ENCODE measurements at regions not wholly inside any gene's neighbourhood (a gene's known extent, or its start where the extent isn't known, plus 50 kb on each side); places are given as distances from the start of the nearest gene placed in this dataset.

GRCh38 chr1:90417126-90417525 is 300.0 kb downstream of the BARHL2 start:
- no peak for DNase-seq (ENCODE audit: low read depth, low spot score)
- H3K9me3 ChIP-seq (ENCODE audit: control insufficient read depth, insufficient read depth, low read length), result no peaks in the 10 kb centered on the region; the same call in 1 of the 2 replicates

GRCh38 chr1:90414201-90414600 is 302.9 kb downstream of the BARHL2 start:
- DNase-seq (ENCODE audit: low read depth, low spot score), result no peak
- Histone ChIP-seq H3K27me3 (ENCODE audit: control insufficient read depth, insufficient read depth, low read length) (no peaks in the 10 kb centered on the region), H3K36me3 (ENCODE audit: control insufficient read depth, insufficient read depth, low read length) (no peaks in the 10 kb centered on the region), H3K4me1 (ENCODE audit: control insufficient read depth, insufficient read depth, low read length) (no peaks in the 10 kb centered on the region; the same call in 1 of the 2 replicates), H3K4me3 (ENCODE audit: low read length) (no peak overlapping the region), H3K27ac (ENCODE audit: low read length) (no peak overlapping the region), H3K9me3 (ENCODE audit: control insufficient read depth, insufficient read depth, low read length) (no peaks in the 10 kb centered on the region; the same call in 1 of the 2 replicates)
- no CpG with 5 or more reads among the region's 1 CpG for WGBS (ENCODE audit: insufficient coverage, insufficient read length)

More at GRCh38 chr1:90417126-90417525, 300.0 kb downstream of the BARHL2 start:
- Histone ChIP-seq H3K27me3 (ENCODE audit: control insufficient read depth, insufficient read depth, low read length) (no peaks in the 10 kb centered on the region; the same call in 1 of the 2 replicates), H3K36me3 (ENCODE audit: control insufficient read depth, insufficient read depth, low read length) (no peaks in the 10 kb centered on the region), H3K27ac (ENCODE audit: low read length) (no peak overlapping the region), H3K4me3 (ENCODE audit: low read length) (no peak overlapping the region), H3K4me1 (ENCODE audit: control insufficient read depth, insufficient read depth, low read length) (no peaks in the 10 kb centered on the region)

GRCh38 chr1:90413519-90413918 is 303.6 kb downstream of the BARHL2 start:
- no peak overlapping the region for H3K27ac ChIP-seq (ENCODE audit: low read length)
- no peak for DNase-seq (ENCODE audit: low read depth, low spot score)
- no CpG with 5 or more reads among the region's 3 CpGs for WGBS (ENCODE audit: insufficient coverage, insufficient read length)

GRCh38 chr1:90412563-90412962 is 304.5 kb downstream of the BARHL2 start:
- no peaks in the 10 kb centered on the region for H3K27me3 ChIP-seq (ENCODE audit: control insufficient read depth, insufficient read depth, low read length)
- no peak overlapping the region for H3K4me3 ChIP-seq (ENCODE audit: low read length)
- no peak overlapping the region for H3K27ac ChIP-seq (ENCODE audit: low read length)
- DNase-seq (ENCODE audit: low read depth, low spot score), result no peak
- H3K9me3 ChIP-seq (ENCODE audit: control insufficient read depth, insufficient read depth, low read length), result no peaks in the 10 kb centered on the region; the same call in 1 of the 2 replicates
- H3K4me1 ChIP-seq (ENCODE audit: control insufficient read depth, insufficient read depth, low read length), result no peaks in the 10 kb centered on the region; the same call in 1 of the 2 replicates
- H3K36me3 ChIP-seq (ENCODE audit: control insufficient read depth, insufficient read depth, low read length), result no peaks in the 10 kb centered on the region
- no CpG with 5 or more reads among the region's 2 CpGs for WGBS (ENCODE audit: insufficient coverage, insufficient read length)

More at GRCh38 chr1:90413519-90413918, 303.6 kb downstream of the BARHL2 start:
- Histone ChIP-seq H3K4me3 (ENCODE audit: low read length) (no peak overlapping the region), H3K36me3 (ENCODE audit: control insufficient read depth, insufficient read depth, low read length) (no peaks in the 10 kb centered on the region), H3K9me3 (ENCODE audit: control insufficient read depth, insufficient read depth, low read length) (no peaks in the 10 kb centered on the region; the same call in 1 of the 2 replicates), H3K27me3 (ENCODE audit: control insufficient read depth, insufficient read depth, low read length) (no peaks in the 10 kb centered on the region), H3K4me1 (ENCODE audit: control insufficient read depth, insufficient read depth, low read length) (no peaks in the 10 kb centered on the region; the same call in 1 of the 2 replicates)

- no peak overlapping the region for H3K4me3 ChIP-seq (ENCODE audit: low read length)
- no peak for DNase-seq (ENCODE audit: low read depth, low spot score)
- WGBS (ENCODE audit: insufficient coverage, insufficient read length), result no CpG with 5 or more reads among the region's 3 CpGs
Observed at GRCh38 chr1:90411185-90411584, 305.9 kb downstream of the BARHL2 start.

GRCh38 chr1:90407737-90408136 is 309.4 kb downstream of the BARHL2 start:
- peaks cover 2% of the 10 kb centered on the region for H3K4me1 ChIP-seq (ENCODE audit: control insufficient read depth, insufficient read depth, low read length)
- no peak overlapping the region for H3K4me3 ChIP-seq (ENCODE audit: low read length)
- H3K9me3 ChIP-seq (ENCODE audit: control insufficient read depth, insufficient read depth, low read length), result no peaks in the 10 kb centered on the region
- no peaks in the 10 kb centered on the region for H3K27me3 ChIP-seq (ENCODE audit: control insufficient read depth, insufficient read depth, low read length)
- H3K36me3 ChIP-seq (ENCODE audit: control insufficient read depth, insufficient read depth, low read length), result no peaks in the 10 kb centered on the region
- no peak for DNase-seq (ENCODE audit: low read depth, low spot score)
- WGBS (ENCODE audit: insufficient coverage, insufficient read length), result no CpG with 5 or more reads among the region's 3 CpGs
- H3K27ac ChIP-seq (ENCODE audit: low read length), result no peak overlapping the region

More at GRCh38 chr1:90411185-90411584, 305.9 kb downstream of the BARHL2 start:
- H3K27me3 ChIP-seq (ENCODE audit: control insufficient read depth, insufficient read depth, low read length), result no peaks in the 10 kb centered on the region
- no peaks in the 10 kb centered on the region; the same call in 1 of the 2 replicates for H3K4me1 ChIP-seq (ENCODE audit: control insufficient read depth, insufficient read depth, low read length)
- H3K9me3 ChIP-seq (ENCODE audit: control insufficient read depth, insufficient read depth, low read length), result no peaks in the 10 kb centered on the region; the same call in 1 of the 2 replicates
- no peaks in the 10 kb centered on the region for H3K36me3 ChIP-seq (ENCODE audit: control insufficient read depth, insufficient read depth, low read length)
- no peak overlapping the region for H3K27ac ChIP-seq (ENCODE audit: low read length)

- Histone ChIP-seq H3K4me1 (ENCODE audit: control insufficient read depth, insufficient read depth, low read length) (peaks cover 2% of the 10 kb centered on the region; the same call in 1 of the 2 replicates), H3K4me3 (ENCODE audit: low read length) (no peak overlapping the region), H3K27ac (ENCODE audit: low read length) (no peak overlapping the region), H3K27me3 (ENCODE audit: control insufficient read depth, insufficient read depth, low read length) (no peaks in the 10 kb centered on the region), H3K9me3 (ENCODE audit: control insufficient read depth, insufficient read depth, low read length) (no peaks in the 10 kb centered on the region), H3K36me3 (ENCODE audit: control insufficient read depth, insufficient read depth, low read length) (no peaks in the 10 kb centered on the region)
- no CpG with 5 or more reads among the region's 4 CpGs for WGBS (ENCODE audit: insufficient coverage, insufficient read length)
- no peak for DNase-seq (ENCODE audit: low read depth, low spot score)
Observed at GRCh38 chr1:90405726-90406125, 311.4 kb downstream of the BARHL2 start.

GRCh38 chr1:90402893-90403849 is 313.9 kb downstream of the BARHL2 start:
- H3K27ac ChIP-seq (ENCODE audit: low read length), result no peak overlapping the region
- peak; percentile 29 for DNase-seq (ENCODE audit: low read depth, low spot score)
- no peak overlapping the region for H3K4me3 ChIP-seq (ENCODE audit: low read length)
- H3K36me3 ChIP-seq (ENCODE audit: control insufficient read depth, insufficient read depth, low read length), result no peaks in the 10 kb centered on the region
- no CpG with 5 or more reads among the region's 5 CpGs for WGBS (ENCODE audit: insufficient coverage, insufficient read length)
- peaks cover 2% of the 10 kb centered on the region; the same call in 1 of the 2 replicates for H3K4me1 ChIP-seq (ENCODE audit: control insufficient read depth, insufficient read depth, low read length)
- H3K9me3 ChIP-seq (ENCODE audit: control insufficient read depth, insufficient read depth, low read length), result no peaks in the 10 kb centered on the region
- no peaks in the 10 kb centered on the region for H3K27me3 ChIP-seq (ENCODE audit: control insufficient read depth, insufficient read depth, low read length)

- no peak overlapping the region for H3K27ac ChIP-seq (ENCODE audit: low read length)
- no CpG with 5 or more reads among the region's 2 CpGs for WGBS (ENCODE audit: insufficient coverage, insufficient read length)
- no peaks in the 10 kb centered on the region for H3K9me3 ChIP-seq (ENCODE audit: control insufficient read depth, insufficient read depth, low read length)
- no peaks in the 10 kb centered on the region for H3K27me3 ChIP-seq (ENCODE audit: control insufficient read depth, insufficient read depth, low read length)
- peaks cover 2% of the 10 kb centered on the region; the same call in 1 of the 2 replicates for H3K4me1 ChIP-seq (ENCODE audit: control insufficient read depth, insufficient read depth, low read length)
- no peak for DNase-seq (ENCODE audit: low read depth, low spot score)
- no peaks in the 10 kb centered on the region for H3K36me3 ChIP-seq (ENCODE audit: control insufficient read depth, insufficient read depth, low read length)
- no peak overlapping the region for H3K4me3 ChIP-seq (ENCODE audit: low read length)
Observed at GRCh38 chr1:90400131-90400530, 317.0 kb downstream of the BARHL2 start.

- Histone ChIP-seq H3K27me3 (ENCODE audit: control insufficient read depth, insufficient read depth, low read length) (no peaks in the 10 kb centered on the region), H3K9me3 (ENCODE audit: control insufficient read depth, insufficient read depth, low read length) (no peaks in the 10 kb centered on the region)
- WGBS (ENCODE audit: insufficient coverage, insufficient read length), result no CpG with 5 or more reads among the region's 3 CpGs
Observed at GRCh38 chr1:90396917-90397316, 320.2 kb downstream of the BARHL2 start.

More at GRCh38 chr1:90396917-90397316, 320.2 kb downstream of the BARHL2 start:
- Histone ChIP-seq H3K4me3 (ENCODE audit: low read length) (no peak overlapping the region), H3K4me1 (ENCODE audit: control insufficient read depth, insufficient read depth, low read length) (no peaks in the 10 kb centered on the region), H3K36me3 (ENCODE audit: control insufficient read depth, insufficient read depth, low read length) (no peaks in the 10 kb centered on the region), H3K27ac (ENCODE audit: low read length) (no peak overlapping the region)
- no peak for DNase-seq (ENCODE audit: low read depth, low spot score)
